ENCODE measurements at regions not wholly inside any gene's neighbourhood (a gene's known extent, or its start where the extent isn't known, plus 50 kb on each side); places are given as distances from the start of the nearest gene placed in this dataset.

DNA sequence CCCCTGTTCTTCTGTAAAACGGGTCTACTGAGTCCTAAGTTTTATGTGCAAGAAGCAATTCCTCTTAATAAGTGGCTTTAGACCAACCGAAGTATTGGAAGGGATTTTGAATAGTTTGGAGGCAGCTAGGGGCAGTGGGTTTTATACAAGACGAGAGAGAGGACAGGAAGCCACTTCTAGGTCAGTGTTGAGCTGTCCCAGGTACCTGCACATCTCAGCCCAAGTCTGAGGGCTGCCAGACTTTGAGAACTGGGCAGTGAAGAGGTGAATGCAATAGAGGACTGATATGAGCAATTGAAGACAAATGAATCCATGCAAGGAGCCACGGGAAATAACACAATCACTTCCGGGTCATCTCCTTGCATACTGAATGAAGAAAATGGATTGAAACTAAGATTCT, 273.5 kb downstream of the KLF6 start:
- TF ChIP-seq, protein P1, sequence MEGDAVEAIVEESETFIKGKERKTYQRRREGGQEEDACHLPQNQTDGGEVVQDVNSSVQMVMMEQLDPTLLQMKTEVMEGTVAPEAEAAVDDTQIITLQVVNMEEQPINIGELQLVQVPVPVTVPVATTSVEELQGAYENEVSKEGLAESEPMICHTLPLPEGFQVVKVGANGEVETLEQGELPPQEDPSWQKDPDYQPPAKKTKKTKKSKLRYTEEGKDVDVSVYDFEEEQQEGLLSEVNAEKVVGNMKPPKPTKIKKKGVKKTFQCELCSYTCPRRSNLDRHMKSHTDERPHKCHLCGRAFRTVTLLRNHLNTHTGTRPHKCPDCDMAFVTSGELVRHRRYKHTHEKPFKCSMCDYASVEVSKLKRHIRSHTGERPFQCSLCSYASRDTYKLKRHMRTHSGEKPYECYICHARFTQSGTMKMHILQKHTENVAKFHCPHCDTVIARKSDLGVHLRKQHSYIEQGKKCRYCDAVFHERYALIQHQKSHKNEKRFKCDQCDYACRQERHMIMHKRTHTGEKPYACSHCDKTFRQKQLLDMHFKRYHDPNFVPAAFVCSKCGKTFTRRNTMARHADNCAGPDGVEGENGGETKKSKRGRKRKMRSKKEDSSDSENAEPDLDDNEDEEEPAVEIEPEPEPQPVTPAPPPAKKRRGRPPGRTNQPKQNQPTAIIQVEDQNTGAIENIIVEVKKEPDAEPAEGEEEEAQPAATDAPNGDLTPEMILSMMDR (IDR thresholded peaks at IDR 0.05), result no peak
- TF ChIP-seq POLR2AphosphoS5 (IDR thresholded peaks at IDR 0.05; ENCODE audit: insufficient read depth in 1 of 2, low read depth in 1 of 2), result no peak
- no peak for TF ChIP-seq POLR2A (IDR thresholded peaks at IDR 0.05)

Data from vagina (tissue), 2 donors.